ENCODE measurements at regions not wholly inside any gene's neighbourhood (a gene's known extent, or its start where the extent isn't known, plus 50 kb on each side); places are given as distances from the start of the nearest gene placed in this dataset.

- dilution Hi-C loops (cut with MboI; ENCODE audit: extremely low pct_ligation_motif_present, low sequenced_read_pairs) = no loop called here
- peaks cover 41% of the 10 kb centered on the region for H3K4me1 ChIP-seq (ENCODE audit: control insufficient read depth, extremely low read depth, insufficient read depth, low read length)
- H3K79me2 ChIP-seq (ENCODE audit: control insufficient read depth, insufficient read depth, low read length) = no peaks in the 10 kb centered on the region
- H3K4me3 ChIP-seq (ENCODE audit: control insufficient read depth in 2 of 3, extremely low read depth in 1 of 3, insufficient read depth in 2 of 3, low read depth in 1 of 3, low read length in 3 of 3) = peak overlapping the region; percentile 13 to 67 (median 62)
- no peak for FAIRE-seq
- peak; percentile 92 for DNase-seq (ENCODE audit: low read depth, low spot score)
- no peaks in the 10 kb centered on the region for H3K9me3 ChIP-seq (ENCODE audit: control insufficient read depth, low read depth, low read length)
- TF ChIP-seq EZH2 (IDR thresholded peaks at IDR 0.05; ENCODE audit: low read length) (no peak), CTCF (optimal IDR thresholded peaks at IDR 0.05 in 1 of 3, IDR thresholded peaks at IDR 0.05 in 1 of 3, conservative IDR thresholded peaks at IDR 0.05 in 1 of 3; ENCODE audit: extremely low read depth in 1 of 3, insufficient read depth in 2 of 3, low read length in 3 of 3) (no peak)
- peak overlapping the region; percentile 20 for H2AFZ ChIP-seq (ENCODE audit: control insufficient read depth, low read length)
- no peaks in the 10 kb centered on the region for H3K36me3 ChIP-seq (ENCODE audit: control insufficient read depth in 2 of 2, extremely low read depth in 1 of 2, insufficient read depth in 2 of 2, low read length in 2 of 2)
- H3K9me1 ChIP-seq (ENCODE audit: control insufficient read depth, extremely low read depth, insufficient read depth, low read length) = peaks cover 4% of the 10 kb centered on the region
- peak overlapping the region; percentile 99 for H3K27ac ChIP-seq (ENCODE audit: control insufficient read depth, insufficient read depth, low read length)
- H3K9ac ChIP-seq (ENCODE audit: control insufficient read depth, extremely low read depth, insufficient read depth, low read length) = peak overlapping the region; percentile 93
- no peaks in the 10 kb centered on the region for H3K27me3 ChIP-seq (ENCODE audit: control insufficient read depth, extremely low read depth, insufficient read depth, low read length)
- peak overlapping the region; percentile 98 for H3K4me2 ChIP-seq (ENCODE audit: control insufficient read depth, extremely low read depth, insufficient read depth, low read depth, low read length)
- H4K20me1 ChIP-seq (ENCODE audit: control insufficient read depth, extremely low read depth, insufficient read depth, low read length) = no peaks in the 10 kb centered on the region
Measured at GRCh38 chr15:83378921-83379578, 68.1 kb upstream of the SH3GL3 start.

GRCh38 chr15:83379579-83379959 lies 67.6 kb upstream of the SH3GL3 start:
- no peaks in the 10 kb centered on the region for H3K79me2 ChIP-seq (ENCODE audit: control insufficient read depth, insufficient read depth, low read length)
- no peak overlapping the region for H2AFZ ChIP-seq (ENCODE audit: control insufficient read depth, low read length)
- FAIRE-seq (peak; percentile 86), DNase-seq (ENCODE audit: low read depth, low spot score) (no peak)
- H3K4me1 ChIP-seq (ENCODE audit: control insufficient read depth, extremely low read depth, insufficient read depth, low read length) = peaks cover 41% of the 10 kb centered on the region
- peaks cover 4% of the 10 kb centered on the region for H3K9me1 ChIP-seq (ENCODE audit: control insufficient read depth, extremely low read depth, insufficient read depth, low read length)
- H3K27ac ChIP-seq (ENCODE audit: control insufficient read depth, insufficient read depth, low read length) = peak overlapping the region; percentile 99
- peak overlapping the region; percentile 98 for H3K4me2 ChIP-seq (ENCODE audit: control insufficient read depth, extremely low read depth, insufficient read depth, low read depth, low read length)
- no peaks in the 10 kb centered on the region for H4K20me1 ChIP-seq (ENCODE audit: control insufficient read depth, extremely low read depth, insufficient read depth, low read length)
- peak overlapping the region; percentile 93 for H3K9ac ChIP-seq (ENCODE audit: control insufficient read depth, extremely low read depth, insufficient read depth, low read length)
- no peaks in the 10 kb centered on the region for H3K36me3 ChIP-seq (ENCODE audit: control insufficient read depth in 2 of 2, extremely low read depth in 1 of 2, insufficient read depth in 2 of 2, low read length in 2 of 2)
- TF ChIP-seq CTCF (optimal IDR thresholded peaks at IDR 0.05 in 1 of 3, IDR thresholded peaks at IDR 0.05 in 1 of 3, conservative IDR thresholded peaks at IDR 0.05 in 1 of 3; ENCODE audit: extremely low read depth in 1 of 3, insufficient read depth in 2 of 3, low read length in 3 of 3) (no peak), EZH2 (IDR thresholded peaks at IDR 0.05; ENCODE audit: low read length) (no peak)
- dilution Hi-C loops (cut with MboI; ENCODE audit: extremely low pct_ligation_motif_present, low sequenced_read_pairs) = no loop called here
- H3K27me3 ChIP-seq (ENCODE audit: control insufficient read depth, extremely low read depth, insufficient read depth, low read length) = no peaks in the 10 kb centered on the region
- H3K4me3 ChIP-seq (ENCODE audit: control insufficient read depth in 2 of 3, extremely low read depth in 1 of 3, insufficient read depth in 2 of 3, low read depth in 1 of 3, low read length in 3 of 3) = peak overlapping the region; percentile 13 to 67 (median 62)
- H3K9me3 ChIP-seq (ENCODE audit: control insufficient read depth, low read depth, low read length) = no peaks in the 10 kb centered on the region

Data from keratinocyte (primary cell).